Heart left ventricle (tissue), 13 donors: ENCODE measurements at regions not wholly inside any gene's neighbourhood (a gene's known extent, or its start where the extent isn't known, plus 50 kb on each side); places are given as distances from the start of the nearest gene placed in this dataset.

Experiments used
- POLR2A ChIP-seq, 2 donors: fragments of 450-650 bp; IDR thresholded peaks; one replicate each; pipeline ENCODE4 v1.6.1; 2017; ENCODE audit warnings: antibody characterized with exemption in 2 of 2, mild to moderate bottlenecking in 2 of 2, moderate library complexity in 2 of 2
- TF ChIP-seq, protein P1 (sequence below), 12 donors: fragments of 200-600 bp; sonication (generic) in 4 of 12; IDR thresholded peaks; one replicate each; pipeline versions ENCODE4 v1.5.0 to v1.8.0; 2018 to 2022; ENCODE audit warnings: antibody characterized with exemption in 12 of 12, mild to moderate bottlenecking in 5 of 12
- donor health status: ischemic (EF 13 %, LVEDD 7.1; RV severe dilation, severe dysfunction).
- donor health status: DM: no; HTN: yes; CAD: no.
- donor health status: DM: no; HTN: no; CAD: no.
- donor health status: ischemic (EF 25% LVEDD 6.9; RV normal size, moderate dysfunction).
- donor health status: ischemic (EF 25% LVEDD 5.7; RV mildly dilated, moderate dysfunction).
- donor health status: ischemic (EF 35%, LVEDD 5.7; RV mildly dilated, moderate dysfunction).
- donor health status: nonischemic (EF 11% LVEDD 7.7; RV severe dilation, severe dysfunction).
- donor health status: DM: yes; HTN: yes; CAD: no.
- donor health status: PGD.
- donor health status: ischemic (EF 29% LVEDD 5.4; RV normal size, mild dysfunction).
- donor health status: nonischemic (EF 23%, LVEDD 6.1; RV moderate dilation, normal function).

DNA sequence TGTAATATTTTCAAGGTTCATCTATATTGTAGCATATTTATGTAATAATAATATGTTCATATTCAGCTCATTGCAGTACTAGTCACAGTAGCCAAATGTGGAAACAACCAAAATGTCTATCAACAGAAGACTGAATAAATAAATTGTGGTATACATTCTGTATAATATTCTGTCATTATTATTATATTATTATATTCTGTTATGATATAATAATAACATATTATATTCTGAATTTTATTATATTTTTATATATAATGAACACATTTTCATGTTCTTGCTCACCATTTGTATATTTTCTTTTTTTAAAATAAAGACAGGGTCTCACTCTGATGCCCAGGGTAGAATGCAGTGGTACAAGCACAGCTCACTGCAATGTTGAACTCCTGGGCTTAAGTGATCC lies 91.2 kb upstream of the STARD3NL start:
- TF ChIP-seq, protein P1, sequence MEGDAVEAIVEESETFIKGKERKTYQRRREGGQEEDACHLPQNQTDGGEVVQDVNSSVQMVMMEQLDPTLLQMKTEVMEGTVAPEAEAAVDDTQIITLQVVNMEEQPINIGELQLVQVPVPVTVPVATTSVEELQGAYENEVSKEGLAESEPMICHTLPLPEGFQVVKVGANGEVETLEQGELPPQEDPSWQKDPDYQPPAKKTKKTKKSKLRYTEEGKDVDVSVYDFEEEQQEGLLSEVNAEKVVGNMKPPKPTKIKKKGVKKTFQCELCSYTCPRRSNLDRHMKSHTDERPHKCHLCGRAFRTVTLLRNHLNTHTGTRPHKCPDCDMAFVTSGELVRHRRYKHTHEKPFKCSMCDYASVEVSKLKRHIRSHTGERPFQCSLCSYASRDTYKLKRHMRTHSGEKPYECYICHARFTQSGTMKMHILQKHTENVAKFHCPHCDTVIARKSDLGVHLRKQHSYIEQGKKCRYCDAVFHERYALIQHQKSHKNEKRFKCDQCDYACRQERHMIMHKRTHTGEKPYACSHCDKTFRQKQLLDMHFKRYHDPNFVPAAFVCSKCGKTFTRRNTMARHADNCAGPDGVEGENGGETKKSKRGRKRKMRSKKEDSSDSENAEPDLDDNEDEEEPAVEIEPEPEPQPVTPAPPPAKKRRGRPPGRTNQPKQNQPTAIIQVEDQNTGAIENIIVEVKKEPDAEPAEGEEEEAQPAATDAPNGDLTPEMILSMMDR (IDR thresholded peaks at IDR 0.05), result no peak
- TF ChIP-seq POLR2A (IDR thresholded peaks at IDR 0.05), result no peak
